ENCODE measurements at regions not wholly inside any gene's neighbourhood (a gene's known extent, or its start where the extent isn't known, plus 50 kb on each side); places are given as distances from the start of the nearest gene placed in this dataset.

- no peak for DNase-seq
- H3K27me3 ChIP-seq (ENCODE audit: control insufficient read depth, insufficient read depth, low read length) = no peaks in the 10 kb centered on the region
- no peak overlapping the region for H3K4me3 ChIP-seq (ENCODE audit: insufficient read depth, low read depth, low read length)
- no peaks in the 10 kb centered on the region for H3K36me3 ChIP-seq (replicated peaks; ENCODE audit: control insufficient read depth, insufficient read depth, low read length)
Observed at GRCh38 chr22:49036513-49036912, 791.2 kb downstream of the BRD1 start.

- no peak for DNase-seq
- H3K27me3 ChIP-seq (ENCODE audit: control insufficient read depth, insufficient read depth, low read length) = no peaks in the 10 kb centered on the region
- H3K36me3 ChIP-seq (replicated peaks; ENCODE audit: control insufficient read depth, insufficient read depth, low read length) = no peaks in the 10 kb centered on the region
- H3K4me3 ChIP-seq (ENCODE audit: insufficient read depth, low read depth, low read length) = no peak overlapping the region
Observed at GRCh38 chr22:49035818-49036457, 791.7 kb downstream of the BRD1 start.

GRCh38 chr22:49034836-49035817 is 792.5 kb downstream of the BRD1 start:
- Histone ChIP-seq H3K4me3 (ENCODE audit: insufficient read depth, low read depth, low read length) (no peak overlapping the region), H3K36me3 (replicated peaks; ENCODE audit: control insufficient read depth, insufficient read depth, low read length) (no peaks in the 10 kb centered on the region), H3K27me3 (ENCODE audit: control insufficient read depth, insufficient read depth, low read length) (no peaks in the 10 kb centered on the region)
- DNase-seq = no peak

GRCh38 chr22:49033616-49034015 is 794.1 kb downstream of the BRD1 start:
- no peak for DNase-seq
- Histone ChIP-seq H3K27me3 (ENCODE audit: control insufficient read depth, insufficient read depth, low read length) (no peaks in the 10 kb centered on the region), H3K36me3 (replicated peaks; ENCODE audit: control insufficient read depth, insufficient read depth, low read length) (no peaks in the 10 kb centered on the region), H3K4me3 (ENCODE audit: insufficient read depth, low read depth, low read length) (no peak overlapping the region)

GRCh38 chr22:49032821-49033220 is 794.9 kb downstream of the BRD1 start:
- H3K36me3 ChIP-seq (replicated peaks; ENCODE audit: control insufficient read depth, insufficient read depth, low read length) = no peaks in the 10 kb centered on the region
- H3K27me3 ChIP-seq (ENCODE audit: control insufficient read depth, insufficient read depth, low read length) = no peaks in the 10 kb centered on the region
- H3K4me3 ChIP-seq (ENCODE audit: insufficient read depth, low read depth, low read length) = no peak overlapping the region
- DNase-seq = no peak

GRCh38 chr22:49031746-49032330 is 795.8 kb downstream of the BRD1 start:
- no peak overlapping the region for H3K4me3 ChIP-seq (ENCODE audit: insufficient read depth, low read depth, low read length)
- H3K27me3 ChIP-seq (ENCODE audit: control insufficient read depth, insufficient read depth, low read length) = no peaks in the 10 kb centered on the region
- no peak for DNase-seq
- H3K36me3 ChIP-seq (replicated peaks; ENCODE audit: control insufficient read depth, insufficient read depth, low read length) = no peaks in the 10 kb centered on the region

- Histone ChIP-seq H3K36me3 (replicated peaks; ENCODE audit: control insufficient read depth, insufficient read depth, low read length) (no peaks in the 10 kb centered on the region), H3K27me3 (ENCODE audit: control insufficient read depth, insufficient read depth, low read length) (no peaks in the 10 kb centered on the region), H3K4me3 (ENCODE audit: insufficient read depth, low read depth, low read length) (no peak overlapping the region)
- DNase-seq = no peak
Observed at GRCh38 chr22:49028111-49028510, 799.6 kb downstream of the BRD1 start.

- Histone ChIP-seq H3K4me3 (ENCODE audit: insufficient read depth, low read depth, low read length) (no peak overlapping the region), H3K36me3 (replicated peaks; ENCODE audit: control insufficient read depth, insufficient read depth, low read length) (no peaks in the 10 kb centered on the region), H3K27me3 (ENCODE audit: control insufficient read depth, insufficient read depth, low read length) (no peaks in the 10 kb centered on the region)
- DNase-seq = no peak
Observed at GRCh38 chr22:49027368-49027670, 800.4 kb downstream of the BRD1 start.

GRCh38 chr22:49026494-49027367 is 800.9 kb downstream of the BRD1 start:
- DNase-seq = peak; percentile 85
- no peak overlapping the region for H3K4me3 ChIP-seq (ENCODE audit: insufficient read depth, low read depth, low read length)
- H3K27me3 ChIP-seq (ENCODE audit: control insufficient read depth, insufficient read depth, low read length) = no peaks in the 10 kb centered on the region
- no peaks in the 10 kb centered on the region for H3K36me3 ChIP-seq (replicated peaks; ENCODE audit: control insufficient read depth, insufficient read depth, low read length)

GRCh38 chr22:49025791-49026493 is 801.7 kb downstream of the BRD1 start:
- no peak overlapping the region for H3K4me3 ChIP-seq (ENCODE audit: insufficient read depth, low read depth, low read length)
- H3K27me3 ChIP-seq (ENCODE audit: control insufficient read depth, insufficient read depth, low read length) = no peaks in the 10 kb centered on the region

GRCh38 chr22:49024775-49025440 is 802.8 kb downstream of the BRD1 start:
- no peaks in the 10 kb centered on the region for H3K36me3 ChIP-seq (replicated peaks; ENCODE audit: control insufficient read depth, insufficient read depth, low read length)
- DNase-seq = no peak
- no peak overlapping the region for H3K4me3 ChIP-seq (ENCODE audit: insufficient read depth, low read depth, low read length)
- H3K27me3 ChIP-seq (ENCODE audit: control insufficient read depth, insufficient read depth, low read length) = no peaks in the 10 kb centered on the region

More at GRCh38 chr22:49025791-49026493, 801.7 kb downstream of the BRD1 start:
- no peaks in the 10 kb centered on the region for H3K36me3 ChIP-seq (replicated peaks; ENCODE audit: control insufficient read depth, insufficient read depth, low read length)
- no peak for DNase-seq

GRCh38 chr22:49023879-49024774 is 803.5 kb downstream of the BRD1 start:
- Histone ChIP-seq H3K4me3 (ENCODE audit: insufficient read depth, low read depth, low read length) (no peak overlapping the region), H3K27me3 (ENCODE audit: control insufficient read depth, insufficient read depth, low read length) (no peaks in the 10 kb centered on the region), H3K36me3 (replicated peaks; ENCODE audit: control insufficient read depth, insufficient read depth, low read length) (no peaks in the 10 kb centered on the region)
- DNase-seq = no peak

Measured in H7 (cell line).